ENCODE measurements at regions not wholly inside any gene's neighbourhood (a gene's known extent, or its start where the extent isn't known, plus 50 kb on each side); places are given as distances from the start of the nearest gene placed in this dataset.

DNA sequence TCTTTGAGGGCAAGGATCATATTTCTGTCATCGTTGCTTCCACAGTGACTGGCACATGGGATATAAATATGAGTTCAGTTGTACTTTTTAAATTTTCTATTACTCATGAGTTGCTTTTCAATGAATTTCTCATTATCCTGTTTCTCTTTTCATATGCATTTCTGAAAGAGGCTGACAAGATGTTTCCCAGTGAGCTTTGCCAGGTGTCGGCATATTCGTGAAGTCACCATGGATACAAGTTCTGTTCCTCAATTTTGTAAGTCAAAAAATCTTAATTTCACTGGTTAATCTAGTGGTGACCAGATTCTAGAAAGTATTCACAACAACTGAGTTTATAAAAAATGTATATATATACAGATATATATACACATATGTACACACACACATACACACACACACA, 55.7 kb upstream of the GNAI1 start:
- TF ChIP-seq, protein P1, sequence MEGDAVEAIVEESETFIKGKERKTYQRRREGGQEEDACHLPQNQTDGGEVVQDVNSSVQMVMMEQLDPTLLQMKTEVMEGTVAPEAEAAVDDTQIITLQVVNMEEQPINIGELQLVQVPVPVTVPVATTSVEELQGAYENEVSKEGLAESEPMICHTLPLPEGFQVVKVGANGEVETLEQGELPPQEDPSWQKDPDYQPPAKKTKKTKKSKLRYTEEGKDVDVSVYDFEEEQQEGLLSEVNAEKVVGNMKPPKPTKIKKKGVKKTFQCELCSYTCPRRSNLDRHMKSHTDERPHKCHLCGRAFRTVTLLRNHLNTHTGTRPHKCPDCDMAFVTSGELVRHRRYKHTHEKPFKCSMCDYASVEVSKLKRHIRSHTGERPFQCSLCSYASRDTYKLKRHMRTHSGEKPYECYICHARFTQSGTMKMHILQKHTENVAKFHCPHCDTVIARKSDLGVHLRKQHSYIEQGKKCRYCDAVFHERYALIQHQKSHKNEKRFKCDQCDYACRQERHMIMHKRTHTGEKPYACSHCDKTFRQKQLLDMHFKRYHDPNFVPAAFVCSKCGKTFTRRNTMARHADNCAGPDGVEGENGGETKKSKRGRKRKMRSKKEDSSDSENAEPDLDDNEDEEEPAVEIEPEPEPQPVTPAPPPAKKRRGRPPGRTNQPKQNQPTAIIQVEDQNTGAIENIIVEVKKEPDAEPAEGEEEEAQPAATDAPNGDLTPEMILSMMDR (conservative IDR thresholded peaks at IDR 0.05): no peak
- no peak for TF ChIP-seq ZFX (IDR thresholded peaks at IDR 0.05)

Measured in C4-2B (cell line).